ENCODE measurements at regions not wholly inside any gene's neighbourhood (a gene's known extent, or its start where the extent isn't known, plus 50 kb on each side); places are given as distances from the start of the nearest gene placed in this dataset.

- ATAC-seq: no peak
- TF ChIP-seq, protein P1, sequence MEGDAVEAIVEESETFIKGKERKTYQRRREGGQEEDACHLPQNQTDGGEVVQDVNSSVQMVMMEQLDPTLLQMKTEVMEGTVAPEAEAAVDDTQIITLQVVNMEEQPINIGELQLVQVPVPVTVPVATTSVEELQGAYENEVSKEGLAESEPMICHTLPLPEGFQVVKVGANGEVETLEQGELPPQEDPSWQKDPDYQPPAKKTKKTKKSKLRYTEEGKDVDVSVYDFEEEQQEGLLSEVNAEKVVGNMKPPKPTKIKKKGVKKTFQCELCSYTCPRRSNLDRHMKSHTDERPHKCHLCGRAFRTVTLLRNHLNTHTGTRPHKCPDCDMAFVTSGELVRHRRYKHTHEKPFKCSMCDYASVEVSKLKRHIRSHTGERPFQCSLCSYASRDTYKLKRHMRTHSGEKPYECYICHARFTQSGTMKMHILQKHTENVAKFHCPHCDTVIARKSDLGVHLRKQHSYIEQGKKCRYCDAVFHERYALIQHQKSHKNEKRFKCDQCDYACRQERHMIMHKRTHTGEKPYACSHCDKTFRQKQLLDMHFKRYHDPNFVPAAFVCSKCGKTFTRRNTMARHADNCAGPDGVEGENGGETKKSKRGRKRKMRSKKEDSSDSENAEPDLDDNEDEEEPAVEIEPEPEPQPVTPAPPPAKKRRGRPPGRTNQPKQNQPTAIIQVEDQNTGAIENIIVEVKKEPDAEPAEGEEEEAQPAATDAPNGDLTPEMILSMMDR (IDR thresholded peaks at IDR 0.05): no peak
- TF ChIP-seq POLR2A (IDR thresholded peaks at IDR 0.05): no peak
- H3K4me3 ChIP-seq: no peak overlapping the region
- DNase-seq: no peak
- no peak overlapping the region for H3K27ac ChIP-seq
- no peaks in the 10 kb centered on the region for H3K27me3 ChIP-seq
- WGBS (ENCODE audit: insufficient coverage, low coverage, low lambda C conversion rate, missing lambda C conversion rate): 47% methylated on average over 2 of the region's 2 CpGs
- intact Hi-C loops (cut with DNase I): no loop called here
- no peaks in the 10 kb centered on the region for H3K4me1 ChIP-seq
- no peaks in the 10 kb centered on the region for H3K9me3 ChIP-seq
- no peaks in the 10 kb centered on the region for H3K36me3 ChIP-seq
Observed at GRCh38 chr7:109154748-109155147, 585.1 kb downstream of the DNAJB9 start.

DNA sequence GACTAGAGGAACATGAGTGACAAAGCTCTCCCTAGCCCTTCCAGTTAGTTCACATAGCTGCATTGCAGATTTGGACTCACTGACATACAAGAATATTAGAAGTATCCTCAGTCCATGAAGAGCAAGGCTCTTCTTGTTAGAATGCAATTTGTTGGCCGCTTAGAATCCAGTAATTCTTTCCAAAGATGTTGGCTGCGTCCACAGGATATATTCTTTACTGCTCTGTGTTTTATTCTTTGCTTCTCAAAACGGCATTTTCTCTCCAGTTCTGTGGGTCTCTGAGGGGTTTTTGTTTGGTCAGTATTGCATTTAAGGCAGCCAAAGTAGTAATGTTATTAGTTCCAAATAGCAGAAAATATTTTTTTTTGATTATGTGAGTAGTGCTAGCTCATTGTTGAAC, 588.6 kb downstream of the DNAJB9 start:
- TF ChIP-seq, protein P1 (IDR thresholded peaks at IDR 0.05): no peak
- no peak for TF ChIP-seq POLR2A (IDR thresholded peaks at IDR 0.05)

GRCh38 chr7:109176661-109177060, 607.0 kb downstream of the DNAJB9 start:
- H3K27me3 ChIP-seq: no peaks in the 10 kb centered on the region
- no peaks in the 10 kb centered on the region for H3K36me3 ChIP-seq
- no peaks in the 10 kb centered on the region for H3K4me1 ChIP-seq
- H3K9me3 ChIP-seq: no peaks in the 10 kb centered on the region
- ATAC-seq (no peak), DNase-seq (no peak)
- TF ChIP-seq, protein P1 (IDR thresholded peaks at IDR 0.05): no peak
- no peak for TF ChIP-seq POLR2A (IDR thresholded peaks at IDR 0.05)
- H3K27ac ChIP-seq: no peak overlapping the region
- no peak overlapping the region for H3K4me3 ChIP-seq
- intact Hi-C loops (cut with DNase I): no loop called here

More for the DNA sequence above, 588.6 kb downstream of the DNAJB9 start:
- 62% methylated on average over 3 of the region's 3 CpGs for whole genome bisulfite sequencing (ENCODE audit: insufficient coverage, low coverage, low lambda C conversion rate, missing lambda C conversion rate)
- Histone ChIP-seq H3K27me3 (no peaks in the 10 kb centered on the region), H3K4me3 (no peak overlapping the region), H3K9me3 (no peaks in the 10 kb centered on the region), H3K27ac (no peak overlapping the region), H3K4me1 (no peaks in the 10 kb centered on the region), H3K36me3 (no peaks in the 10 kb centered on the region)
- intact Hi-C loops (cut with DNase I): no loop called here
- ATAC-seq (no peak), DNase-seq (no peak)

- intact Hi-C loops (cut with DNase I): no loop called here
- Histone ChIP-seq H3K36me3 (no peaks in the 10 kb centered on the region), H3K27ac (no peak overlapping the region), H3K27me3 (no peaks in the 10 kb centered on the region), H3K9me3 (no peaks in the 10 kb centered on the region), H3K4me1 (no peaks in the 10 kb centered on the region), H3K4me3 (no peak overlapping the region)
- no peak for TF ChIP-seq POLR2A (IDR thresholded peaks at IDR 0.05)
- TF ChIP-seq, protein P1 (IDR thresholded peaks at IDR 0.05): no peak
- DNase-seq (no peak), ATAC-seq (no peak)
- WGBS (ENCODE audit: insufficient coverage, low coverage, low lambda C conversion rate, missing lambda C conversion rate): 33% methylated on average over 2 of the region's 2 CpGs
Observed at GRCh38 chr7:109178342-109178741, 608.7 kb downstream of the DNAJB9 start.

- H3K4me1 ChIP-seq: no peaks in the 10 kb centered on the region
- intact Hi-C loops (cut with DNase I): no loop called here
- 43% methylated on average over 3 of the region's 3 CpGs for WGBS (ENCODE audit: insufficient coverage, low coverage, low lambda C conversion rate, missing lambda C conversion rate)
- H3K27ac ChIP-seq: no peak overlapping the region
- DNase-seq: no peak
- TF ChIP-seq POLR2A (IDR thresholded peaks at IDR 0.05): no peak
- TF ChIP-seq, protein P1 (IDR thresholded peaks at IDR 0.05): no peak
- no peak overlapping the region for H3K4me3 ChIP-seq
- no peak for ATAC-seq
- H3K36me3 ChIP-seq: no peaks in the 10 kb centered on the region
- no peaks in the 10 kb centered on the region for H3K27me3 ChIP-seq
- no peaks in the 10 kb centered on the region for H3K9me3 ChIP-seq
Observed at GRCh38 chr7:109179601-109180000, 609.9 kb downstream of the DNAJB9 start.

All from right lobe of liver (tissue), 6 donors.